ENCODE measurements at regions not wholly inside any gene's neighbourhood (a gene's known extent, or its start where the extent isn't known, plus 50 kb on each side); places are given as distances from the start of the nearest gene placed in this dataset.

- H3K27ac Mint-ChIP-seq (ENCODE audit: unreplicated experiment): no peak overlapping the region
- H3K27me3 Mint-ChIP-seq (ENCODE audit: unreplicated experiment): no peaks in the 10 kb centered on the region
- TF ChIP-seq CTCF (IDR thresholded peaks at IDR 0.05): no peak
- DNase-seq (ENCODE audit: extremely low spot score, unreplicated experiment): no peak
- H3K36me3 Mint-ChIP-seq (ENCODE audit: unreplicated experiment): no peaks in the 10 kb centered on the region
- peaks cover 10% of the 10 kb centered on the region for H3K4me1 Mint-ChIP-seq (ENCODE audit: unreplicated experiment)
- no peak overlapping the region for H3K4me3 Mint-ChIP-seq (ENCODE audit: unreplicated experiment)
- H3K9me3 Mint-ChIP-seq (ENCODE audit: unreplicated experiment): peaks cover 7% of the 10 kb centered on the region
These were observed 758.9 kb upstream of the NRXN1 start for GRCh38 chr2:51790854-51791253.

- Mint-ChIP-seq H3K27ac (ENCODE audit: unreplicated experiment) (no peak overlapping the region), H3K4me1 (ENCODE audit: unreplicated experiment) (peaks cover 8% of the 10 kb centered on the region), H3K4me3 (ENCODE audit: unreplicated experiment) (no peak overlapping the region), H3K27me3 (ENCODE audit: unreplicated experiment) (no peaks in the 10 kb centered on the region), H3K9me3 (ENCODE audit: unreplicated experiment) (peaks cover 7% of the 10 kb centered on the region), H3K36me3 (ENCODE audit: unreplicated experiment) (no peaks in the 10 kb centered on the region)
- no peak for TF ChIP-seq CTCF (IDR thresholded peaks at IDR 0.05)
- DNase-seq (ENCODE audit: extremely low spot score, unreplicated experiment): no peak
These were observed 758.0 kb upstream of the NRXN1 start for GRCh38 chr2:51789918-51790317.

GRCh38 chr2:51782921-51783765 lies 751.2 kb upstream of the NRXN1 start:
- Mint-ChIP-seq H3K27me3 (ENCODE audit: unreplicated experiment) (no peaks in the 10 kb centered on the region), H3K4me1 (ENCODE audit: unreplicated experiment) (no peaks in the 10 kb centered on the region), H3K4me3 (ENCODE audit: unreplicated experiment) (no peak overlapping the region), H3K9me3 (ENCODE audit: unreplicated experiment) (peaks cover 5% of the 10 kb centered on the region), H3K27ac (ENCODE audit: unreplicated experiment) (no peak overlapping the region), H3K36me3 (ENCODE audit: unreplicated experiment) (no peaks in the 10 kb centered on the region)
- DNase-seq (ENCODE audit: extremely low spot score, unreplicated experiment): no peak
- no peak for TF ChIP-seq CTCF (IDR thresholded peaks at IDR 0.05)

- H3K27me3 Mint-ChIP-seq (ENCODE audit: unreplicated experiment): no peaks in the 10 kb centered on the region
These were observed 749.8 kb upstream of the NRXN1 start for GRCh38 chr2:51781691-51782090.

More at GRCh38 chr2:51781691-51782090, 749.8 kb upstream of the NRXN1 start:
- DNase-seq (ENCODE audit: extremely low spot score, unreplicated experiment): no peak
- Mint-ChIP-seq H3K27ac (ENCODE audit: unreplicated experiment) (no peak overlapping the region), H3K36me3 (ENCODE audit: unreplicated experiment) (no peaks in the 10 kb centered on the region), H3K4me1 (ENCODE audit: unreplicated experiment) (no peaks in the 10 kb centered on the region), H3K4me3 (ENCODE audit: unreplicated experiment) (no peak overlapping the region), H3K9me3 (ENCODE audit: unreplicated experiment) (peaks cover 8% of the 10 kb centered on the region)
- TF ChIP-seq CTCF (IDR thresholded peaks at IDR 0.05): no peak
